NCI-H2171 treated with DMSO at 0.1 percent for 48 hours (cell line): ENCODE measurements at regions not wholly inside any gene's neighbourhood (a gene's known extent, or its start where the extent isn't known, plus 50 kb on each side); places are given as distances from the start of the nearest gene placed in this dataset.
"Not testable (repeated sequence)": the region's sequence is repeated elsewhere in the genome, so short reads cannot be mapped to it uniquely, and the experiment has no call there.

ENCODE experiments used
- DNase-seq: peaks from one replicate; lab custom pipeline; 2025; lab: John Stamatoyannopoulos, UW

DNA sequence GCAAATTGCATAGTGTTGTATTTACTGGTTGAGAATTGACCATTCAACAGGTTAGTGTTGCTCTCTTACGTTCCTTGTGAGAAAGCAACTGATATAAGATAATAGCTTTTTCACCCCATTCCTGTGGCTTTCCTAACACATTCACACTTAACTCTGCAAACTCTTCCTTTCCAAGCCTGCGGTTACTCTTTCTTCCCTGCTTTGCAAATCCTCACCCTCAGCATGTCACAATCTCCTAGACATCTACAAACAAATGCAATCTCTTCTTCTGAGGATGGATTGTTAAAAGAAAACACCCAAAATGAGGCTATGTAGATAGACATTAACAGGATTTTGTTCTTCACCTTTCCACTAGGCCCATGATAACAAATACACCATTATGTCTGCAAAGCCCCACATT lies 771.7 kb upstream of the PCDH7 start:
- no peak for DNase-seq

DNA sequence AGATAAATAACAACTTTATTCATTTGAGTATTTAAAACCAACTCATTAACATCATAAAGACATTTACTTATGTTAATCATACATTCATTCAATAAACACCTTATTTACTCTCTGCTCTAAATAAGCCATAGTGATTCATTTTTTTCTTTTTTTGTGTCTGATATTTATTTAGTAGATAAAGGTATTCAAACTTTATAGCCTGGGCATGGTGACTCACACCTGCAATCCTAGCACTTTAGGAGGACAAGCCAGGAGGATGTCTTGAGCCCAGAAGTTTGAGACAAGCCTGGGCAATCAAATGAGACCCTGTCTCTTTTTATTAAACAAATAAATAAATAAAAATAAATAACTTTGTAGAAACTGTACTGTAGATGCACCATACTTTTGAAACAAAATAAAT lies 771.3 kb upstream of the PCDH7 start:
- no peak for DNase-seq

DNA sequence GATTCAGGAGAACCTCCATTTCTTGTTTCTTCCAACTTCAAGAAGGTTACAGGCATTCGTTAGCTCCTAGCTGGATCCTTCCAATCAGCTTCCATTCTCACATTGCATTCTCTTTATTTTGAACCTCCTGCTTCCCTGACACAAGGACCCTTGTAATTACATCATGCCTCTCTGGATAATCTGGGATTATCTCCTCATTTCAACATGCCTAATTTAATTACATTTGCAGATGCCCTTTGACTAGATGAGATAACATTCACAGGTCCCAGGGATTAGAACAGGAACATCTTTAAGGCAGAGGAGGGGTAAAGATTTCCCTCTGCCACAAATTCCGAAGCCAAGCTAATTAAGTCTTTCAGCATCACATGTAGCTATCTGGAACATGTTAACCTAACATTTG lies 753.8 kb upstream of the PCDH7 start:
- no peak for DNase-seq

DNA sequence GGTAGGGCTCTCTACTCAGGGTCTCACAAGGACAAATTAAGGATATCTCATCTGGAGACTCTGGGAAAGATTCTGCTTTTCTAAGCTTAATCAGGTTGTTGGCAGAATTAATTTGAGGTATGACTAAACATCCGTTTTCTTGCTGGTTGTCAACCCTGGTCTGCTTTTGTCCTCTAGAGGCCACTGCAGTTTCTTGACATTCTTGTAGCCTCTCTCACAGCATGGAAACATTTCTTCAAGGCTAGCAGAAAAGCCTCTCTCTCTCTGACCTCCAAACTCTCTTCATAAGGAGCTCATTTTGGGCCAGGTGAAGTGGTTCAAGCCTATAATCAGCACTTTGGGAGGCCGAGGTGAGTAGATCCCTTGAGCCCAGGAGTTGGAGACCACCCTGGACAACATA lies 749.5 kb upstream of the PCDH7 start:
- DNase-seq: no peak

DNA sequence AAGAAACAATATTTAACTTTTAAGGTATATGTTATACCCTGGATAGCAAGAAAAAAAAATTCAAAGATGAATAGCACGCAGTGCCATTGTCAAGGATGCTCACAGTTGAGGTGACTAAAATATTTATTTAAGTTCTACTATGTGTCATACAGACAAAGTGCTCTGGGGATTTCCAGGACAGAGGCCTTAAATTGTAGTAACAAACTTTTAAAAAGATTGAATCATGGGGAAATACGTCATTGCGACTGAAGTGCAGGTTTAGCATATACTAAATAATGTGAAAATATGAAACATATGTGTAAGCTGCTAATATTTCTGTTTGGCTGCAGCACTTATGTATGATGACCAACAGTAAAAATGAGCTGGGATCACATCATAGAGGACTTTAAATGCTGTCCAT lies 748.0 kb upstream of the PCDH7 start:
- DNase-seq: no peak

DNA sequence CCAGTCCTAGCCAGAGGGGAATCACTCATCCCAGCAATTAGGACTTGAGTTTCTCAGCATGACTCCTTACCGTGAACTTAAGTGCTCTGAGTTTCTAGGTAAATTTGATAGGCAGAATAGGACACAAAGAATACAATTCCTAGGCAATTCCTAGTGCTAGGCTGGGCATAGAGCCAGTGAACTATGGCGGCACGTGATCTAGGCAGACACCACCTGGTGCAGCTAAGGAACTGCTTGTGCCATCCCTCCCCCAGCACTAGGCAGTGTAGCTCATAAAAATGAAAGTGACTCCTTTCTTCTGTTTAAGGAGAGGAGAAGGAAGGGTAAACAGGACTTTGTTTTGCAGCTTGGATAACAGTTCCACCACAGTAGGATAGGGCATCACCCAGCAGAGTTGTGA lies 736.3 kb upstream of the PCDH7 start:
- DNase-seq: peak; percentile 20

DNA sequence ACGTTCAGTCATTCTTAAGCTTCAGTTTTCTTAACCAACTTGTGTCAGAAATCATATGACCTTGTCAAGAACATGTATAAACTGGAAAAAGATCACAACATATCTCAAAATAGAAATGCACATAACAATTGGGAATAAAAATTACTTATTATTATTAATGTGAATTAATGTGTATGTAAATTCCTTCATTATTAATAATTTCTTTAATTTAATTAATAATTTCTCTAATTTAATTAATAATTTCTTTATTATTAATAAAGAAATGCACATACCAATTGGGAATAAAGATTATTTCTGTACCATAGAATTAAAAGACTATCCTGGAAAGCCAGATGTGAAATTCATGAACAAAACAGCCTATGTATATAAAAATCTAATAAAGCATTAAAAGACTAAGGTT lies 718.5 kb upstream of the PCDH7 start:
- no peak for DNase-seq

DNA sequence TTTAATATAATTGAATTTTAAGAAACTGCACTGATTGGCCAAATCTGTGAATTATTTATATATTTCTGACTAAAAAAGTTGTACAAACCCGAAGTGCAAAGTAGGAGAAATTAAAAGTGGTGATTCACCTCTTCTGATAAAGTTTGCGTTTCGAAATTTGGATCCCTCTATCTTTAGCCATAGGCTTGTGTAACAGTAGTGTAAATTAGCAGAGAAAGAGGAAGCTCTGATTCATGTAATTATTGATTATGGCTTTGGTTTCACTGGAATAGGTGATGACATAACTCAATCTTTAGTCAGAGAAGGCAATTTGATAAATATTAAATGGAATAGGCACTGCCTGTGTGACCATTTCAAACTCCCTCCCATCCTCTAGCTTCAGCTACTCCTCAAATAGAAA lies 717.8 kb upstream of the PCDH7 start:
- no peak for DNase-seq

DNA sequence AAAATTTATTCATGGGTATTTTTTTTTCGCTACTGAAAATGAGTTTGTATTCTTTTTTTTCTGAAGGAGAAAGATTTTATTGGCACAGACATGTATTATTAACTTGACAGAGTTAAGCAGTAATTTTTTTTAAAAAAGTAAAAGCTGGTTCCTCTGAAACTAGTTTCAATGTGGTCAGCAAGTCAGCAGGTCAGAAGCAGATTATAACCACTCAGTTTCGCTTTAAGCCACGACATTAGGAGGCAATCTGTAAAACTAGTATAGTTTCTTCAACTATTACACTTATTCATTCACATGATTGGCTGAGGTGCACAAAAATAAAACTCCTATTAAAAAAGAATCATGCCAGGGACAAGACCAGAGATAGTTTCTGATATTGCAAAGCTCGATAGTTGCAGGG lies 714.2 kb upstream of the PCDH7 start:
- no peak for DNase-seq

DNA sequence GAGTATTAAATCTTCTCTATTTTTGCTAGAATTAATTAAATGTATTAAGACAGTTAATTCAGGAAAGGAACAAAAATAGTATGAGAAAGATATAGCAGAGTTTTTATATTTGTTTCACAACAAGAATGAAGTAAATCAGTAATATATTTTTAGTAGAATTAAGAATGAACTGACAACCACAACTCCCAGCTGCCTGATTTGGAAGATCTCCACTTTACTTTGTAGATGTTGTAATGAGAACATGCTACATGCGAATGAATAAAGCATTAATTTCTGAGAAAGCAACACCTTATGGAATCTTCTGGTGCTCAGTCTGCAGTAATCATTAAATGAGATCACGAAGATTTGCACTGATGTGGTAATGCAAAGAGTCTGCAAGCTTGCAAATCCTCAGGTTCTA lies 695.6 kb upstream of the PCDH7 start:
- no peak for DNase-seq

DNA sequence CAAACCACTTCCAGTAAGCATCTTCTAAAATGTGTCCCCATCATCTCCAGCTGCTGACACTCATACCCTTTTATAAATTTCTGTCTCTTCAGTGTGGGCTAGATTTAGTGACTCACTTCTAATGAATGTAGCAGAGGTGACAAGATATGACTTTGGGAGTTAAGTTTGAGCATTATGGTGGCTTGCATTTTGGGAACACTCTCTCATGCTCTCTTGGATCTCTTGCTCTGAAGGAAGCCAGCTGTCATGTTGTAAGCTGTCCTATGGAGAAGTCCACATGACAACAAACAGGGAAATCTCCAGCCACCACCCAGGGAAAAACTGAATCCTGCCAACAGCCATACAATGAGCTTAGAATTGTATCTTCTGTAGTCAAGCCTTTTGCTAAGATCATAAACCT lies 691.3 kb upstream of the PCDH7 start:
- DNase-seq: no peak

DNA sequence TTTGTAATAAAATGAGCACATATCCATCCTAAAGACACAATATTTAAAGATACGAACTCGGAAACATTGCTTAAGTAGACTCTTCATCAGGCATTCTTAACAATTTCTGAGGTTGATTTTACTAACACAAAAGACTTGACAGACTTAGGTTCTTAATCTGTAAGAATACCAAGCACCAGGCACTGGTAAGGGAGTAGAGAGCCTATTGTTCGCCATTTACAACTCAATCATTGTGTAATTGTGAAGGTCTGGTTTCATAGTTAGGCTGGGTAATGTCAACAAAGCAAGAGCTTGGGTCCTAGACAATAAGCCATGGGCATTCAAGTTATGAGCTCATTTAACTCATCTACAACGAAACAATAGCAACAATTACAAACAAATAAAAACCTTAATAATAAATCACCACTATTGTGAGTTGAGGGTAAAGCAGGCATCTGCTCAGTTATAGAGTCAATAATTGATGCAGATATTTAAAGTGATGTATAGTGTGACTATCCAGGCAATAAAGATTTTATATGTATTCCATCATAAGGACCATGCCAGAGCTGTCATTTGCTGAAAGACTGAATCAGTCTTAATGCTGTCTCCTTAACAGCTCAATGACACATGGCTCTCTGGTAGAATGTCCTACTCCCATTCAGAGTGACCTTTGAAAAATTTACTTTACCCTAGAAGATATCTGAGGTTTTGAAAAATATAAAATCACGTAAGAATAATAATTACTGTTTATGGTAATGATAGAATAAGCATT lies 664.0 kb upstream of the PCDH7 start:
- DNase-seq: no peak

DNA sequence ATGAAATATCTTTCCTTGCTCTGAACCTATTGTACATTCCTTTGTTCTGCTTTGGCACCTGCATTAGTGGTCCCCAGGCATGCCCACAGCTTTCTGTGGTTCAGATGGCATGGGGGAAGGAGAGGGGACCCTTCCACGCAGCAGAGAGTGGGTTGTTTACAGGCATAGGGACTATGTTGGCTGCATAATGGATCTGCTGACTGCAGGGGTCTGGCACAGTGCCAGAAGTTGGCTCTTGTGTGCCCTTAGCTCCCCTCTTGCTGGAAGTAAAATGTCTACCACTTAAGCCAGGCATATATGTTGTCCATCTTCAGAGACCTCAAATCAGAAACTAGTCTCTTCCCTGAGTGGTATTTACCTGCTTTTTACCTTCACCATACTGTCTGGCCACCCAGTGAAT lies 651.9 kb upstream of the PCDH7 start:
- DNase-seq: no peak

DNA sequence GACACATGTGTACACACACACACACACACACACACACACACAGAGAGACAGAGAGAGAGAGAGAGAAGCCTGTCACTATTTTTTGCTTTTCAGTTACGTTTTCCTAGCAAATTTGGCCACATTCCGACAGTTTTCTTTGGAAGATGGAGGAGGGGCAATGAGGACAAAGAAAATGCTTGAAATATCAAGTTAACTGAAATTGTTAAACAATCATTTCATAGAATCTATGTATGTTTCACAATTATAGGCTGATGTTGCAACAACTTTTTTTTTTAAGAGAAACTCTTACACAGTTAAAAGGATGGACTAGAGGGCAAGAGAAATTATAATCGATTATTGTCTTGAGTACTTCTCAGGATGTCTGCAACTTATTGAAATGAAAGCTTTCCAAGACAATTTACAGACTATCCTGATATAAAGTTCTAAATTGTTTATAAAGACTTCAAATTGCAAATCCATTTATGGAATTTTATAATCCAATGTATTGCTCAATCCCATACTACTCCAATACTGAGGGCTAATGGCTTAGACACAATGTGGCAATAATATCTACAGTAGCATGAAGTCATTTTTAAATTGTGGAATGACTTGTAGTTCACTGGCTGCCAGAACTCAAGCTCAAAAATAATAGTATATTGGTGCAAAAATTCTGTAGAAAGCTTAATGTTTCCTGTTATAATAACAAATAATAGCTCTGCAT lies 647.0 kb upstream of the PCDH7 start:
- DNase-seq: no peak

DNA sequence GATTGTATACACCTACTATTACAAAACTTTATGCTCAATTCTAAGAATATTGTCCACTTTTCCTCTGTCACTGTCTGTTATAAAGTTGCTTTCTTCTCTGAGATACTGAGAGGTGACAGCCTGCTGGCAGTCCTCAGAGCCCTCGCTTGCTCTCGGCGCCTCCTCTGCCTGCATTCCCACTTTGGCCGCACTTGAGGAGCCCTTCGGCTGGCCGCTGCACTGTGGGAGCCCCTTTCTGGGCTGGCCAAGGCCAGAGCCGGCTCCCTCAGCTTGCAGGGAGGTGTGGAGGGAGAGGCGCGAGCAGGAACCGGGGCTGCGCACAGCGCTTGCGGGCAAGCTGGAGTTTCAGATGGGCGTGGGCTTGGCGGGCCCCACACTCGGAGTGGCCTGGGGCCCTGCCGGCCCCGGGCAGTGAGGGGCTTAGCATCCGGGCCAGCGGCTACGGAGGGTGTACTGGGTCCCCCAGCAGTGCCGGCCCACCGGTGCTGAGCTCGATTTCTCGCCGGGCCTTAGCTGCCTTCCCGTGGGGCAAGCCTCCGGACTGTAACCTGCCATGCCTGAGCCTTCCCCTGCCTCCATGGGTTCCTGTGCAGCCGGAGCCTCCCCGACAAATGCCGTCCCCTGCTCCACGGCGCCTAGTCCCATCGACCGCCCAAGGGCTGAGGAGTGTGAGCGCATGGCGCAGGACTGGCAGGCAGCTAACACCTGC lies 627.6 kb upstream of the PCDH7 start:
- not testable (repeated sequence) for DNase-seq

DNA sequence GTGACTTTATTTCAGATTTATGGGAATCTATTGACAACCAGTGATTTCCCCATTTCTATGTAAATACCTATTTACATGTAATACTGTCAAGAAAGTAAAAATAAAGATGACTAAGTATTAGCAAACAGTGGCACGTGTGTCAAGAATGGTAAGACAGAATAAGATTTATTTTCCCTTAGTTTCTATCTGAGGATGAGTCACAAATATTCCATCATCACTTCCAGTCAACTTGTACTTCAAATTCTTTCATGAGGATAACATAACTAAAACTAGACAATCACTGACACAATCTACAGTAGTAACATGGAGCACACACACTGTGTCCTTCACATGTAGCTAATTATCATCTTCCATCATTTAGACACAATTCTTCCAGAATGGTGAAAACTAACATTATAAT lies 625.3 kb upstream of the PCDH7 start:
- DNase-seq: no peak

DNA sequence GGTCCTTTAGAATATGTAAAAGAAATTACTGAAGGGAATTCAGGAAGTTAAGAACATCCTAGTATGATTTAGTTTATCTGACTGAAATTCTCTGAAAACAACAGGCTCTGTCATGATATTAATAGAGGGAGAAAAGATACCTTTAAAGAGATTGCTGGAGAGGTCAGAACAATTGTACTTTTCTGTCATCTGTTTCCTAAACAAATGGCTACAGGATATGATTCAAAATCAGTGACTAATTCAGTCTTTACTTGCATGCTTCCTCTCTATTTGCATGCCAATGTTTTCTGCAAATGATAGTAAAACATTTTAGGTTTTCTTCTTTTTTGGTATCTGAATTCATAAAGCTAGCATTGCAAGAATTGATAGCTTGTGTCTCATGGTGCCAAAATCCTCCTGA lies 616.7 kb upstream of the PCDH7 start:
- no peak for DNase-seq

DNA sequence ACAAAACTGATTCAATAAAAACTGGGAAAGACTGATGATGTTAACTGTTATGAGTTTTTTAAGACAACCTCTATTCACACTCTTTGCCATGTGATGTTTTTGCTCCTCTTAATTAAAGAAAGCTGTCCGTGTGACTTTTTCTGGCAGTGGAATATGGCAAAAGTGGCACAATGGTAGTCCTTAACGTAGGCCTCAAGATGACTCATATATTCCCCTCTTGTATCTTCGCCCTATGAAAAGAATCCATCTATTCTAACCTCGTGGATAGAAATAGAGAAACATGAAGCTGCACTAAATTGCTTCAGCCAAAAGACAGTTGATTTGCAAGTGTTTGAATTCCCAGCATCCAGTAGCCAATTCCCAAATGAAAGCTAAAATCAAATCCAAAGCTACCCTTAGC lies 603.8 kb upstream of the PCDH7 start:
- no peak for DNase-seq

DNA sequence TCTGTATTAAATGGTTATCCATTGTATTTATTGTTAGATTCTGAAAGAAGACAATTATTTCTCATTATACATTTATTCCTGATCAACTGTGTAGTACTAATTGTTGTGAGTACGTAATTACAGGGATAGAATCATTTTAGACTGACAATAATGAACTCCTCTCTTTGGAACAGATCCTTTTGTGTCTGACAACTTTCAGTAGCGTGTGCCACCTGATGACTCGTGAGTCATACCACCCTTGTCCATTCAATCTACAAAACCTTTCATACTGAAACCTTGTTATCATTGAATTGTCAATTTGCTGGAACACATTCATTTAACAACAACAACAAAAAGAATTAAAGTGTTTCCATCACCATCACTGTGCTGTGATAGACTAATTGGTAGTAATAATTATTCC lies 602.7 kb upstream of the PCDH7 start:
- no peak for DNase-seq

DNA sequence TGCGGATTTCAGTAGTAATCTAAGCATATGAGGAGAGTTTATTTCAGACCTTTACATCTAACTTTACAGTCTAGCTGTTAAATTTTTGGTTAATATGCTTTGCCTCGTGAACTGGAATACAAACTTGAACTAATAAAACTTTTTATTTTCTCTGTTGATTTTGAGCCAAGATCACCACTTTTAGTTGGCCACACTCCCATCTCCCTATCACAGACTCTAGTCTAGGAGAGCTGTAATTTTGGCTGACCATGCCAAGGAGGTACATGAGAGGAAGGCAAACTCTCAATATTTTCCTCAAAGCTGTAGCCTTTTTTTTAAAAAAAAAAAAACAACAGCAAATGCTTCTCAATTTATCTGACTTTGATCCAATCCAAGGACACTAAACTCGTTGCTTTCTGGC lies 597.5 kb upstream of the PCDH7 start:
- no peak for DNase-seq

DNA sequence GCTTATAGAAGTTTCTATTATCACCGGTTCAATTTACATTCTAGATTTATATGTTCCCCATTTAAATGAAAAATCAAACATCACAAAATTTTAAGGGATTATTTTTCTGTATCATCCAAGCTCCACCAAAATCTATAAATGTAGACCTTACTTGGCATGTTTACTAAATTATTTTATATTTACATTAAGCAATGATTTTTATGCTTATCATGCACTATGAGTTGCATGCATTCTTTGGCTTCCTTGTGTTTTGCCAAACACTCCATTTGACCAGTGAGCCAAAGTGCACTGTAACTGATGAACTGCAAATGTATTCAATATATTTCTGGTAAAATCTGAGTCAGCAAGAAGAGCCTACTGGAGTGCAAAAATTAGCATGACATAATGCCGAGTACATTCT lies 595.5 kb upstream of the PCDH7 start:
- not testable (repeated sequence) for DNase-seq

DNA sequence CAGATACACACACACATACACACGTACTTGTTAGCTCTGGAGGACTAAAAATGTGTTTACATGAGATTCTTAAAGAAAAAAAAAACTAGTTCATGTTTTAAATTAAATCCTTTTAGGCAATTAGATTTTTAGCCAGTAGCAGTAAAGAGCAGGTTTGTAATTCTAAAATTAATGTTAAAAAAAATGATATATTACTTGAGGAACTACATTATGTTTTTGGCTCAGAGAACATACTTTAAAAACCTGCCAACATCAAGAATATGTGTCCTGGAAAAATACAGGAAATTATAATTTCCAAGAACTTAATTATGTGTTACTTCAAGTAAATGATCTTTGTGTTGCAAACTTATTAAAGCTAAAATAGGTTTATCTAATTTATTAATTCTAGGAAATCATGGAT lies 594.3 kb upstream of the PCDH7 start:
- DNase-seq: no peak

DNA sequence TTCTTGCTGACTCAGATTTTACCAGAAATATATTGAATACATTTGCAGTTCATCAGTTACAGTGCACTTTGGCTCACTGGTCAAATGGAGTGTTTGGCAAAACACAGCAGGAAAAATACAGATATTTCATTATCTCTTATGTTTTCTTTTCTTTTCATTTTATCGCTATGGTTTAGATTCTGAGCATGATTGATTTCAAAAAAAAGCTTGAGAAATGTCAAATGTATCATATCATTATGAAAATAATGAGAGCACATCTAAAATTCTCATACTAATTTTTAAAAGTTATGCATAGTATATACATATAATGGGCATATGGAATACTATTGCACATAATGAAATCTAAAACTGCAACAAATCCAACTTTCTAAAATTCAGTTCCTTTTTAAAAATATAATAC lies 593.8 kb upstream of the PCDH7 start:
- DNase-seq: no peak
